ENCODE measurements at regions not wholly inside any gene's neighbourhood (a gene's known extent, or its start where the extent isn't known, plus 50 kb on each side); places are given as distances from the start of the nearest gene placed in this dataset.
A peak's percentile ranks its signal among the peaks of the same experiment; 100 is the strongest.

DNA sequence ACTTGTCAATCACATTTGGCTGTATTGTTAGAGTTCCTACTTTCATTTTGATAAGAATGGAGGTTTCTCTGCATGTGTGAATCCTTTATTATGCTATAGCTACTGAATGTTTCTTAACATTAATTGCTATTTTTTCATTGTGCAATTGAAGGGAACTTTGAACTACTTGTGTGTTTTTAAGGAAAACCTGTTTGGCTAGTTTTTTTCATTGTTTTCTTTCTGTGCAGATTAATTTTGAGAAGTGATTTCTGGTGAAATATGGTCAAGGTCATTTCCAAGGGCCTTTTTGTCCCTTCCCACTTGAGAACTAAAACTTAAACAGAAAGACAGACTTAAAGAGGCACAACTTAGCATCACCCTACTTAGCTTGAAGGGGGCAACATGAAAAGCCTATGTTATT, 1309.2 kb upstream of the WWC1 start:
- no peaks in the 10 kb centered on the region for H4K20me1 ChIP-seq (ENCODE audit: insufficient read depth, poor library complexity, severe bottlenecking)
- H2AFZ ChIP-seq: no peak overlapping the region
- peaks cover 25% of the 10 kb centered on the region for H3K4me1 ChIP-seq (ENCODE audit: insufficient read depth)
- H3K36me3 ChIP-seq (replicated peaks; ENCODE audit: insufficient read depth, low read depth): no peaks in the 10 kb centered on the region
- no peaks in the 10 kb centered on the region for H3K9me3 ChIP-seq (ENCODE audit: low read depth)
- no peak overlapping the region for H3K27ac ChIP-seq
- H3K4me3 ChIP-seq: no peak overlapping the region
- H3K27me3 ChIP-seq: no peaks in the 10 kb centered on the region
- H3K79me2 ChIP-seq: no peaks in the 10 kb centered on the region
- no peak for DNase-seq (ENCODE audit: low spot score)
- H3K4me2 ChIP-seq: peak overlapping the region; percentile 50
- no peaks in the 10 kb centered on the region for H3K9me2 ChIP-seq (replicated peaks; ENCODE audit: insufficient read depth)
- TF ChIP-seq, protein P1, sequence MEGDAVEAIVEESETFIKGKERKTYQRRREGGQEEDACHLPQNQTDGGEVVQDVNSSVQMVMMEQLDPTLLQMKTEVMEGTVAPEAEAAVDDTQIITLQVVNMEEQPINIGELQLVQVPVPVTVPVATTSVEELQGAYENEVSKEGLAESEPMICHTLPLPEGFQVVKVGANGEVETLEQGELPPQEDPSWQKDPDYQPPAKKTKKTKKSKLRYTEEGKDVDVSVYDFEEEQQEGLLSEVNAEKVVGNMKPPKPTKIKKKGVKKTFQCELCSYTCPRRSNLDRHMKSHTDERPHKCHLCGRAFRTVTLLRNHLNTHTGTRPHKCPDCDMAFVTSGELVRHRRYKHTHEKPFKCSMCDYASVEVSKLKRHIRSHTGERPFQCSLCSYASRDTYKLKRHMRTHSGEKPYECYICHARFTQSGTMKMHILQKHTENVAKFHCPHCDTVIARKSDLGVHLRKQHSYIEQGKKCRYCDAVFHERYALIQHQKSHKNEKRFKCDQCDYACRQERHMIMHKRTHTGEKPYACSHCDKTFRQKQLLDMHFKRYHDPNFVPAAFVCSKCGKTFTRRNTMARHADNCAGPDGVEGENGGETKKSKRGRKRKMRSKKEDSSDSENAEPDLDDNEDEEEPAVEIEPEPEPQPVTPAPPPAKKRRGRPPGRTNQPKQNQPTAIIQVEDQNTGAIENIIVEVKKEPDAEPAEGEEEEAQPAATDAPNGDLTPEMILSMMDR (IDR thresholded peaks at IDR 0.05; ENCODE audit: poor library complexity): no peak
- no peak for TF ChIP-seq EZH2phosphoT487 (IDR thresholded peaks at IDR 0.05; ENCODE audit: low read depth, severe bottlenecking, unreplicated experiment)
- no peak for TF ChIP-seq EZH2 (IDR thresholded peaks at IDR 0.05; ENCODE audit: borderline replicate concordance)

DNA sequence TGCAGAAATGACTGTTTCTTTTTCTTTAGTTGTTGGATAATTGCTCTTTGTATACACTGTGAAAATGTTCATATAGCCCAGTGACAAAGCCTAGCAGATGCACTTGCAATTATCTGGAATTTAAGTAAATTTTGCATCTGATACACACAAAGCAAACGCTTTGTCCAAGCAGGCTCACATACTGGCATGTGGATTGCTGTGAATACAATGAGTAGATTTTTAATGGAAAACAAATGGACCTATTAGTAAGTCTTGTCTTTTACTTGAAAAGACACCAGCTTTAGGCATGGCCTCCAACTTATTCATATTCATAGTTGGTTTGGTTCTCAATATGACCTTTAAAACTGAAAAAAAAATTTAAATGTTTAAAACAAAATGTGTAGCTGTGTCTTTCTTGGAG, 1299.8 kb upstream of the WWC1 start:
- Histone ChIP-seq H3K4me1 (ENCODE audit: insufficient read depth) (no peaks in the 10 kb centered on the region), H3K27me3 (no peaks in the 10 kb centered on the region), H3K4me3 (no peak overlapping the region), H3K27ac (no peak overlapping the region), H3K79me2 (no peaks in the 10 kb centered on the region), H3K9me3 (ENCODE audit: low read depth) (no peaks in the 10 kb centered on the region), H3K4me2 (no peak overlapping the region), H3K36me3 (replicated peaks; ENCODE audit: insufficient read depth, low read depth) (no peaks in the 10 kb centered on the region), H3K9me2 (replicated peaks; ENCODE audit: insufficient read depth) (no peaks in the 10 kb centered on the region), H2AFZ (no peak overlapping the region), H4K20me1 (ENCODE audit: insufficient read depth, poor library complexity, severe bottlenecking) (no peaks in the 10 kb centered on the region)
- WGBS (ENCODE audit: low lambda C conversion rate, missing lambda C conversion rate): 24% methylated on average over 1 of the region's 1 CpG
- TF ChIP-seq EZH2phosphoT487 (IDR thresholded peaks at IDR 0.05; ENCODE audit: low read depth, severe bottlenecking, unreplicated experiment): no peak
- TF ChIP-seq, protein P1 (IDR thresholded peaks at IDR 0.05; ENCODE audit: poor library complexity): no peak
- TF ChIP-seq EZH2 (IDR thresholded peaks at IDR 0.05; ENCODE audit: borderline replicate concordance): no peak
- DNase-seq (ENCODE audit: low spot score): no peak

- no peaks in the 10 kb centered on the region for H3K9me2 ChIP-seq (replicated peaks; ENCODE audit: insufficient read depth)
- no peak overlapping the region for H3K27ac ChIP-seq
- WGBS (ENCODE audit: low lambda C conversion rate, missing lambda C conversion rate): 34% methylated on average over 2 of the region's 2 CpGs
- DNase-seq (ENCODE audit: low spot score): no peak
- H3K4me3 ChIP-seq: no peak overlapping the region
- no peaks in the 10 kb centered on the region for H3K9me3 ChIP-seq (ENCODE audit: low read depth)
- H3K27me3 ChIP-seq: no peaks in the 10 kb centered on the region
- H4K20me1 ChIP-seq (ENCODE audit: insufficient read depth, poor library complexity, severe bottlenecking): no peaks in the 10 kb centered on the region
- H3K4me2 ChIP-seq: no peak overlapping the region
- no peaks in the 10 kb centered on the region for H3K36me3 ChIP-seq (replicated peaks; ENCODE audit: insufficient read depth, low read depth)
- TF ChIP-seq, protein P1 (IDR thresholded peaks at IDR 0.05; ENCODE audit: poor library complexity): no peak
- TF ChIP-seq EZH2 (IDR thresholded peaks at IDR 0.05; ENCODE audit: borderline replicate concordance) (no peak), EZH2phosphoT487 (IDR thresholded peaks at IDR 0.05; ENCODE audit: low read depth, severe bottlenecking, unreplicated experiment) (no peak)
- H3K4me1 ChIP-seq (ENCODE audit: insufficient read depth): no peaks in the 10 kb centered on the region
- H3K79me2 ChIP-seq: no peaks in the 10 kb centered on the region
- no peak overlapping the region for H2AFZ ChIP-seq
Measured at GRCh38 chr5:166992108-166992507, 1299.3 kb upstream of the WWC1 start.

Measured in hepatocyte (in vitro differentiated cells).